IgD-negative memory B cell (primary cell): ENCODE measurements at regions not wholly inside any gene's neighbourhood (a gene's known extent, or its start where the extent isn't known, plus 50 kb on each side); places are given as distances from the start of the nearest gene placed in this dataset.
A peak's percentile ranks its signal among the peaks of the same experiment; 100 is the strongest.

Experiments
- H3K27ac Mint-ChIP-seq, 3 donors: one replicate each; pipeline ENCODE4 v1.8.0; 2020 to 2022; ENCODE audit warnings: mild to moderate bottlenecking in 3 of 3, mixed read lengths in 3 of 3, moderate library complexity in 1 of 3
- H3K27me3 Mint-ChIP-seq: one replicate; pipeline ENCODE4 v1.8.0; 2021; ENCODE audit warnings: mixed read lengths
- H3K36me3 Mint-ChIP-seq: one replicate; pipeline ENCODE4 v1.8.0; 2020; ENCODE audit warnings: mild to moderate bottlenecking, mixed read lengths
- H3K4me1 Mint-ChIP-seq, 3 donors: one replicate each; pipeline ENCODE4 v1.8.0; 2020 to 2022; ENCODE audit warnings: mixed read lengths in 3 of 3, mild to moderate bottlenecking in 1 of 3
- H3K4me3 Mint-ChIP-seq, 4 donors: one replicate each; pipeline ENCODE4 v1.8.0; 2020 to 2022; ENCODE audit warnings: mild to moderate bottlenecking in 4 of 4, mixed read lengths in 4 of 4, moderate library complexity in 3 of 4
- H3K9me3 Mint-ChIP-seq, 3 donors: one replicate each; pipeline ENCODE4 v1.8.0; 2020 to 2021; ENCODE audit warnings: mixed read lengths in 3 of 3, mild to moderate bottlenecking in 1 of 3

DNA sequence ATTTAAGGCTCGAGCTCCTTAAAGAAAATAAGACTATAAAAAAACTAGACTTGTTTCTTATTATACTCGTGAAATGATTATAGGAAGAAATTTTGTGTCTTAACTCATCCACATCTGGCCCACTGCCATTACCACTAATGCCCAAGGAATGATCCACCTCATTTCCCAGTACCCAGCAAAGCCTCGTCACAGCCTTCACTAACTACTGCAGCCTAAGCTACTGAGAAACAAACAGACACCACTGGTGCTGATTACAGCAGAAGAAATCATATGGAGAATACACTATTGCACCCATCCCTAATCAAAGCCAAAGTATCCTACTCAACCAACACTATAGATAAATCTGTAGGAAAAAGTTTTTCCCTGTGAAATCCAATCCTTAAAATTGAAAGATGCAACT lies 205.3 kb upstream of the NAV3 start:
- Mint-ChIP-seq H3K27ac (no peak overlapping the region), H3K36me3 (no peaks in the 10 kb centered on the region), H3K9me3 (peaks cover 4 to 24% (median 4%) of the 10 kb centered on the region in 3 donors), H3K4me1 (peaks cover 0 to 1% (median 0%) of the 10 kb centered on the region in 3 donors), H3K4me3 (no peak overlapping the region), H3K27me3 (no peaks in the 10 kb centered on the region)

DNA sequence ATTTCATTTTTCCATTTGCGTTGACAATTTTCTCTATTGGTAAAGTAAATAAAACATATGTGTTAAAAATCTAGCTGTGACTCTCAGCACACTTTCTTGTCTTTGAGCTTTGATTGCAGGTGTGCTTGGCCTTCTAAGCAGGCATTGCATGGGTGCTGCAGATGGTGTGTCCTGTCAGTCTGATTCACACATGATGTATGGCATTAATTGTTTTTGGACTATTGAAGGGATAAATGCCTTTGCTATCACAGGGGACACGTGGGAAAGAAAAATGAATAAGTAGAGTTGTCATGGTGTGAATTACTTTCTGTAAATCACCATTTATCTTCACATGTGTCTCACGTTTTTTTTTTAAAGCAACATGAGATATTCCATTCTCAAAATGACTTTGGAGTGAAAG lies 211.3 kb upstream of the NAV3 start:
- Mint-ChIP-seq H3K27ac (no peak overlapping the region), H3K27me3 (no peaks in the 10 kb centered on the region), H3K4me3 (no peak overlapping the region), H3K36me3 (peaks cover 1% of the 10 kb centered on the region), H3K9me3 (peaks cover 0 to 14% (median 5%) of the 10 kb centered on the region in 3 donors), H3K4me1 (peaks cover 0 to under 1% (median 0%) of the 10 kb centered on the region in 3 donors)

GRCh38 chr12:77617818-77618217 lies 212.9 kb upstream of the NAV3 start:
- no peak overlapping the region for H3K4me3 Mint-ChIP-seq
- no peaks in the 10 kb centered on the region for H3K4me1 Mint-ChIP-seq
- H3K27ac Mint-ChIP-seq, result no peak overlapping the region
- H3K27me3 Mint-ChIP-seq, result no peaks in the 10 kb centered on the region
- H3K36me3 Mint-ChIP-seq, result peaks cover 1% of the 10 kb centered on the region
- H3K9me3 Mint-ChIP-seq, result peaks cover 0 to 10% (median 3%) of the 10 kb centered on the region in 3 donors

- no peak overlapping the region for H3K4me3 Mint-ChIP-seq
- no peaks in the 10 kb centered on the region for H3K27me3 Mint-ChIP-seq
- no peaks in the 10 kb centered on the region for H3K4me1 Mint-ChIP-seq
- H3K9me3 Mint-ChIP-seq, result peaks cover 0 to 10% (median 3%) of the 10 kb centered on the region in 3 donors
- peaks cover 1% of the 10 kb centered on the region for H3K36me3 Mint-ChIP-seq
- no peak overlapping the region for H3K27ac Mint-ChIP-seq
These were observed 215.4 kb upstream of the NAV3 start for GRCh38 chr12:77615332-77615731.

DNA sequence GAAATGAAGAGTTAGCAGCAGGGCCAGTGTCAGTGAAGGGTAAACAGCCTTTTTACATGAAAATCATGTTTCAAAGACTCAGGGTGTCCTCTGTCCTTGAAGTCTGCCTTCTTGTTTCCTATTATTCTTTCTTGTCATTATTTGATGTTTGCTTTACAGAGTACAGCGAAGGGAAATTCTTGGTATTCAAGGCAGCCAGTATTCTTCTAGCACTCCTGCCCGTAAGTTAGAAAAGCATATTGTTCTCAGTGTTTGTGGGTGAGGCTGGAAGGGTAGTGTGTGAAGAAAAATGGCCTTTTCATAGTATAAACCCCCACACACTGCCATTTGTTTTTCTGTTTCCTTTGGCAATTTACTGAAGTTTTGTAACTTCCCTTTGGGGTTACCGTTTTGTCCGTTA lies 217.3 kb upstream of the NAV3 start:
- Mint-ChIP-seq H3K4me3 (no peak overlapping the region), H3K9me3 (peaks cover 0 to 10% (median 3%) of the 10 kb centered on the region in 3 donors), H3K27me3 (no peaks in the 10 kb centered on the region), H3K4me1 (no peaks in the 10 kb centered on the region), H3K36me3 (peaks cover 1% of the 10 kb centered on the region), H3K27ac (peak overlapping the region in 1 of 3 donors; percentile 69)

DNA sequence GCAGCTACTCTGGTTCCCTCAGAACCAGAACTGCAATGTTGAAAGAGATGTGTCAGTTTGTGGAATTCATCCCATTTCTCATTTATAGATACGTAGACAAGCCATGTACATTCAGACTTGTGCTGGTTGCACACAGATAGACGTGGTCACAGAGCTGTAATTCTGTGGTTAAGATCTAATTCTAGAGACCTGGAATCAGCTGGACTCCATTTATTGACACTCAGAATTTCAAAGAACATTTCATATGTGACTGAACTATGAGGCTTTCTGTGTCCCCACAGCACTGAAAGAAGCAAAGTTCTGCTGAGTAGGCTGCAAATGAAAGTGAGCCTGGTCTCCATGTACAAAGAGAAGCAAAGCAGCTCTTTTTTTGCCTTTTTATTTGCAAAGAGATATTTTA lies 220.2 kb upstream of the NAV3 start:
- H3K36me3 Mint-ChIP-seq, result peaks cover 1% of the 10 kb centered on the region
- no peaks in the 10 kb centered on the region for H3K27me3 Mint-ChIP-seq
- H3K4me3 Mint-ChIP-seq, result no peak overlapping the region
- no peaks in the 10 kb centered on the region for H3K9me3 Mint-ChIP-seq
- H3K27ac Mint-ChIP-seq, result no peak overlapping the region
- no peaks in the 10 kb centered on the region for H3K4me1 Mint-ChIP-seq

DNA sequence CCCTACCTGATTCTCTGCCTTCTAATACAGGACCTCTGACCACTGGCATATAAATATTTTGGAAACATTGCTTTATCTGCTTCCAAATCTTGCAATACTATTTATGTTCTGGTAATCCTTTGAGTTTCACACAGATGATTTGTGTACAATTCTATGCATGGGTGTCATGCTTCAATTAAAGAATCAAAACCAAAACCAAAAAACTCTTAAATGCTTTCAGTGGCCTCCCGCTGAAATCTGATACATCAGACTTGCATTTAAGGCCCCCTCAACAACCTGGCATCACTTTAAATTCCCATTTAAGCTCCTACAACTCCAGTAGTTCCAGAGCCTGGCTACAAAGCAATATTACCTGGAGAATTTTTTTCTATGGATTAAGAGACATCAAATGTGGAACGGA lies 221.7 kb upstream of the NAV3 start:
- no peaks in the 10 kb centered on the region for H3K9me3 Mint-ChIP-seq
- H3K4me3 Mint-ChIP-seq, result no peak overlapping the region
- H3K36me3 Mint-ChIP-seq, result no peaks in the 10 kb centered on the region
- no peak overlapping the region for H3K27ac Mint-ChIP-seq
- no peaks in the 10 kb centered on the region for H3K27me3 Mint-ChIP-seq
- no peaks in the 10 kb centered on the region for H3K4me1 Mint-ChIP-seq

- H3K4me3 Mint-ChIP-seq, result no peak overlapping the region
- H3K4me1 Mint-ChIP-seq, result no peaks in the 10 kb centered on the region
- no peak overlapping the region for H3K27ac Mint-ChIP-seq
- no peaks in the 10 kb centered on the region for H3K9me3 Mint-ChIP-seq
- no peaks in the 10 kb centered on the region for H3K36me3 Mint-ChIP-seq
- H3K27me3 Mint-ChIP-seq, result no peaks in the 10 kb centered on the region
These were observed 222.3 kb upstream of the NAV3 start for GRCh38 chr12:77608271-77608824.

- Mint-ChIP-seq H3K4me1 (no peaks in the 10 kb centered on the region), H3K4me3 (no peak overlapping the region), H3K27ac (no peak overlapping the region), H3K36me3 (no peaks in the 10 kb centered on the region), H3K9me3 (no peaks in the 10 kb centered on the region), H3K27me3 (no peaks in the 10 kb centered on the region)
These were observed 224.3 kb upstream of the NAV3 start for GRCh38 chr12:77606348-77606747.

- no peak overlapping the region for H3K4me3 Mint-ChIP-seq
- H3K36me3 Mint-ChIP-seq, result no peaks in the 10 kb centered on the region
- H3K27ac Mint-ChIP-seq, result no peak overlapping the region
- peaks cover 0 to 3% (median 0%) of the 10 kb centered on the region in 3 donors for H3K9me3 Mint-ChIP-seq
- H3K27me3 Mint-ChIP-seq, result peaks cover 1% of the 10 kb centered on the region
- H3K4me1 Mint-ChIP-seq, result no peaks in the 10 kb centered on the region
These were observed 226.7 kb upstream of the NAV3 start for GRCh38 chr12:77603946-77604345.

DNA sequence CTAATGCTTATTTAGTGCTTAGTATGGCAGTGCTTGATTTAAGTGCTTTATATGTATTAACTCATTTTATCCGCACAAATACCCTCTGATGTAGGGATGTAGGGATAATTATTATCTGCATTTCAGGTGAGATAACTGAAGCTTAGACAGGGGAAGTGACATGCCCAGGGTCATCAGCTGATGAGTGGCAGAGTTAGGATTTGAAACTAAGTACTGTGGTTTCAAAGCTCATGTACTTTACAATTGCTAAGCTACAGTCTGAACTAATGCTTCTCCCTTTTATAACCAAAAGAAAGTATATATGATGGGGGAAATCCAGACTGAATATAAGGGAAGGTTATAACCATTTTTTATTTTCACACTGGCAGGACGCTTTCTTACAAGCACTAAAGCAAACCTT lies 229.6 kb upstream of the NAV3 start:
- peaks cover 0 to 3% (median 0%) of the 10 kb centered on the region in 3 donors for H3K9me3 Mint-ChIP-seq
- H3K27me3 Mint-ChIP-seq, result peaks cover 1% of the 10 kb centered on the region
- H3K27ac Mint-ChIP-seq, result no peak overlapping the region
- no peaks in the 10 kb centered on the region for H3K36me3 Mint-ChIP-seq
- no peaks in the 10 kb centered on the region for H3K4me1 Mint-ChIP-seq
- no peak overlapping the region for H3K4me3 Mint-ChIP-seq

DNA sequence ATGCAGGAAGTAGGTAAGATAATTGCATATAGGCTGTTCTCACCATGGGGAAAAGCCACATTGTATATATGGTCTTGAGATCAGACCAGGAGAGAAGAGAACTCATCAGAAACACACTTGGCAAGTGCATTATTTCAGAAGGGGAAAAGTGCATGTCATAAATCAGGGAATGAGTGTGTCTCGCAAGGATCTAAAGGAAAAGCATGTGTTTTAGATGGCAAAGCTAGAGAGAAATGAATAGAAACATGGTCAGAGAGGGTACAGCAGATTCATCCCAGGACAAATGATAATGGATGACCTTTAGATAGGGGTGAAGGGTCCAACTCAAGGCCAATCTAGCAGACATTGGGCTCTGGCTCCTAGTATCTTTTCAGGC lies 230.2 kb upstream of the NAV3 start:
- H3K4me1 Mint-ChIP-seq, result no peaks in the 10 kb centered on the region
- H3K9me3 Mint-ChIP-seq, result peaks cover 0 to 3% (median 0%) of the 10 kb centered on the region in 3 donors
- peaks cover 1% of the 10 kb centered on the region for H3K27me3 Mint-ChIP-seq
- H3K4me3 Mint-ChIP-seq, result no peak overlapping the region
- no peaks in the 10 kb centered on the region for H3K36me3 Mint-ChIP-seq
- no peak overlapping the region for H3K27ac Mint-ChIP-seq

- Mint-ChIP-seq H3K27me3 (peaks cover 1% of the 10 kb centered on the region), H3K9me3 (peaks cover 0 to 3% (median 0%) of the 10 kb centered on the region in 3 donors), H3K27ac (no peak overlapping the region), H3K4me3 (no peak overlapping the region), H3K4me1 (no peaks in the 10 kb centered on the region), H3K36me3 (no peaks in the 10 kb centered on the region)
These were observed 230.8 kb upstream of the NAV3 start for GRCh38 chr12:77599782-77600467.

DNA sequence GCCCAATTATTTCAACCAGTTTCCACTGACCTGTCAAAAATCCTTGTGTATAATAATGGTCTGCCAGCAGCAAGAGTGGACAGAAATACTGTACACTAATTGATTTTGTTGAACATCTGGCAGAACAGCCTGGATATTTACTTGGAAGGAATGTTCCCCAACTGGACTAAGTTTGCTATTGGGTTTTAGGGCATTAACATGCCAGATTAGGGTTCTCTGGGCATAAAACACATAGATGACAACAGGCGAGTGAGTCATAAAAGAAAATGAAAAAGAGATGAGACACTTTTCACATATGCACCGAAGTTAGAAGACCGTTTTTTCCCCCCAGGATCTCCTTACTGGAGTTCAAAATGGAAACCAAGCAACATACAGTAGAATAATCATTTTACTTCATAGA lies 236.3 kb upstream of the NAV3 start:
- no peaks in the 10 kb centered on the region for H3K36me3 Mint-ChIP-seq
- no peaks in the 10 kb centered on the region for H3K9me3 Mint-ChIP-seq
- H3K4me3 Mint-ChIP-seq, result no peak overlapping the region
- H3K27ac Mint-ChIP-seq, result no peak overlapping the region
- no peaks in the 10 kb centered on the region for H3K4me1 Mint-ChIP-seq
- H3K27me3 Mint-ChIP-seq, result no peaks in the 10 kb centered on the region

- no peak overlapping the region for H3K27ac Mint-ChIP-seq
- H3K4me3 Mint-ChIP-seq, result no peak overlapping the region
- H3K4me1 Mint-ChIP-seq, result no peaks in the 10 kb centered on the region
- no peaks in the 10 kb centered on the region for H3K9me3 Mint-ChIP-seq
- no peaks in the 10 kb centered on the region for H3K27me3 Mint-ChIP-seq
- no peaks in the 10 kb centered on the region for H3K36me3 Mint-ChIP-seq
These were observed 237.9 kb upstream of the NAV3 start for GRCh38 chr12:77592836-77593235.

GRCh38 chr12:77591959-77592743 lies 238.5 kb upstream of the NAV3 start:
- Mint-ChIP-seq H3K27ac (no peak overlapping the region), H3K27me3 (no peaks in the 10 kb centered on the region), H3K4me1 (no peaks in the 10 kb centered on the region), H3K9me3 (no peaks in the 10 kb centered on the region), H3K4me3 (no peak overlapping the region), H3K36me3 (no peaks in the 10 kb centered on the region)
